ENCODE measurements at regions not wholly inside any gene's neighbourhood (a gene's known extent, or its start where the extent isn't known, plus 50 kb on each side); places are given as distances from the start of the nearest gene placed in this dataset.

GRCh38 chr4:29972121-29972520 lies 748.0 kb upstream of the PCDH7 start:
- DNase-seq (ENCODE audit: low spot score) = no peak
- in situ Hi-C loops (cut with HindIII; ENCODE audit: extremely low pct_ligation_motif_present, low pct_unique_long_range_greater_than_20kb) = no loop called here
- no peak overlapping the region for H2AFZ ChIP-seq (ENCODE audit: low read length)
- intact Hi-C loops (cut with micrococcal nuclease; ENCODE audit: unreplicated experiment) = no loop called here
- no peak overlapping the region for H3K9ac ChIP-seq (ENCODE audit: insufficient read depth, low read depth, low read length)
- H3K4me3 ChIP-seq (replicated peaks in 1 of 3; ENCODE audit: insufficient read depth in 1 of 3, low read depth in 2 of 3, low read length in 3 of 3) = no peak overlapping the region
- ChIA-PET POLR2A (no interaction called here), CTCF (ENCODE audit: low intra/inter-chr PET ratio, low total read pairs) (no interaction called here)
- 3% methylated on average over 3 of the region's 3 CpGs for WGBS (ENCODE audit: low lambda C conversion rate)
- TF ChIP-seq SATB2 (CRISPR knock-in tag; IDR thresholded peaks at IDR 0.05) (no peak), ZNF225 (CRISPR knock-in tag; IDR thresholded peaks at IDR 0.05) (no peak), SOX13 (IDR thresholded peaks at IDR 0.05) (no peak), SOX13 (CRISPR knock-in tag; conservative IDR thresholded peaks at IDR 0.05 in 1 of 2, IDR thresholded peaks at IDR 0.05 in 1 of 2) (no peak), ZNF563 (CRISPR knock-in tag; IDR thresholded peaks at IDR 0.05) (no peak), JDP2 (CRISPR knock-in tag; IDR thresholded peaks at IDR 0.05; ENCODE audit: borderline replicate concordance) (no peak), CREB1 (IDR thresholded peaks at IDR 0.05) (peak; percentile 53), CREB1 (CRISPR knock-in tag; IDR thresholded peaks at IDR 0.05) (no peak)
- H3K27ac ChIP-seq (ENCODE audit: extremely low read length, insufficient read depth, low read length) = no peak overlapping the region
- no peaks in the 10 kb centered on the region for H3K36me3 ChIP-seq (replicated peaks in 1 of 2; ENCODE audit: control insufficient read depth in 1 of 2, insufficient read depth in 2 of 2, low read length in 2 of 2)
- no peaks in the 10 kb centered on the region; a peak in 1 of 5 replicates for H3K27me3 ChIP-seq (ENCODE audit: control insufficient read depth in 1 of 2, insufficient read depth in 2 of 2, low read length in 2 of 2)
- H3K9me3 ChIP-seq (ENCODE audit: low read length) = peaks cover 52% of the 10 kb centered on the region
- no peaks in the 10 kb centered on the region for H3K79me2 ChIP-seq (ENCODE audit: insufficient read depth, low read length)
- no peak overlapping the region for H3K4me2 ChIP-seq (ENCODE audit: low read depth, low read length)
- no TSS peak for BruUV-seq (replicated peaks)
- no peaks in the 10 kb centered on the region for H3K4me1 ChIP-seq (ENCODE audit: insufficient read depth, low read length)
- H4K20me1 ChIP-seq (ENCODE audit: insufficient read depth, low read length) = no peaks in the 10 kb centered on the region
- no peak for ATAC-seq
- no peak for FAIRE-seq

- ATAC-seq (no peak), FAIRE-seq (no peak), DNase-seq (ENCODE audit: low spot score) (no peak)
- BruUV-seq (replicated peaks) = no TSS peak
- 35% methylated on average over 3 of the region's 3 CpGs for WGBS (ENCODE audit: low lambda C conversion rate)
- no peak overlapping the region for H3K4me3 ChIP-seq (replicated peaks in 1 of 3; ENCODE audit: insufficient read depth in 1 of 3, low read depth in 2 of 3, low read length in 3 of 3)
- no peaks in the 10 kb centered on the region for H3K4me1 ChIP-seq (ENCODE audit: insufficient read depth, low read length)
- peaks cover 83% of the 10 kb centered on the region for H3K9me3 ChIP-seq (ENCODE audit: low read length)
- no peaks in the 10 kb centered on the region for H3K27me3 ChIP-seq (ENCODE audit: control insufficient read depth in 1 of 2, insufficient read depth in 2 of 2, low read length in 2 of 2)
- intact Hi-C loops (cut with micrococcal nuclease; ENCODE audit: unreplicated experiment) = no loop called here
- no peak overlapping the region for H3K9ac ChIP-seq (ENCODE audit: insufficient read depth, low read depth, low read length)
- POLR2A ChIA-PET = no interaction called here
- H3K36me3 ChIP-seq (replicated peaks in 1 of 2; ENCODE audit: control insufficient read depth in 1 of 2, insufficient read depth in 2 of 2, low read length in 2 of 2) = no peaks in the 10 kb centered on the region
- no peak overlapping the region for H3K27ac ChIP-seq (ENCODE audit: extremely low read length, insufficient read depth, low read length)
- no peak overlapping the region for H2AFZ ChIP-seq (ENCODE audit: low read length)
- no peak overlapping the region for H3K4me2 ChIP-seq (ENCODE audit: low read depth, low read length)
- H3K79me2 ChIP-seq (ENCODE audit: insufficient read depth, low read length) = no peaks in the 10 kb centered on the region
- CTCF ChIA-PET (ENCODE audit: low intra/inter-chr PET ratio, low total read pairs) = no interaction called here
- H4K20me1 ChIP-seq (ENCODE audit: insufficient read depth, low read length) = no peaks in the 10 kb centered on the region
- in situ Hi-C loops (cut with HindIII; ENCODE audit: extremely low pct_ligation_motif_present, low pct_unique_long_range_greater_than_20kb) = no loop called here
- TF ChIP-seq ZNF770 (CRISPR knock-in tag; IDR thresholded peaks at IDR 0.05) = no peak
- TF ChIP-seq TMF1 (CRISPR knock-in tag; IDR thresholded peaks at IDR 0.05; ENCODE audit: low read depth) = no peak
- TF ChIP-seq SP5 (CRISPR knock-in tag; IDR thresholded peaks at IDR 0.05; ENCODE audit: borderline replicate concordance, low read depth) = no peak
- no peak for TF ChIP-seq BCL6 (CRISPR knock-in tag; IDR thresholded peaks at IDR 0.05)
- TF ChIP-seq MATR3 (CRISPR knock-in tag; IDR thresholded peaks at IDR 0.05) = no peak
- TF ChIP-seq CBX5 (CRISPR knock-in tag; IDR thresholded peaks at IDR 0.05; ENCODE audit: borderline replicate concordance) = no peak
- no peak for TF ChIP-seq RAD51 (IDR thresholded peaks at IDR 0.05; ENCODE audit: borderline replicate concordance)
- no peak for TF ChIP-seq HNF1B (CRISPR knock-in tag; IDR thresholded peaks at IDR 0.05)
- no peak for TF ChIP-seq MTERF4 (CRISPR knock-in tag; IDR thresholded peaks at IDR 0.05)
- no peak for TF ChIP-seq FOXK1 (CRISPR knock-in tag; IDR thresholded peaks at IDR 0.05; ENCODE audit: borderline replicate concordance, low read depth)
These were observed 736.3 kb upstream of the PCDH7 start for GRCh38 chr4:29983890-29984289.
